C4-2B (cell line): ENCODE measurements at regions not wholly inside any gene's neighbourhood (a gene's known extent, or its start where the extent isn't known, plus 50 kb on each side); places are given as distances from the start of the nearest gene placed in this dataset.

Experiments
- CTCF ChIP-seq: fragments of 450-650 bp; conservative IDR thresholded peaks from 2 replicates; pipeline ENCODE4 v1.5.1; 2017; ENCODE audit warnings: mild to moderate bottlenecking
- ZFX ChIP-seq: fragments of 450-650 bp; IDR thresholded peaks from 2 replicates; pipeline ENCODE4 v1.6.1; 2017

DNA sequence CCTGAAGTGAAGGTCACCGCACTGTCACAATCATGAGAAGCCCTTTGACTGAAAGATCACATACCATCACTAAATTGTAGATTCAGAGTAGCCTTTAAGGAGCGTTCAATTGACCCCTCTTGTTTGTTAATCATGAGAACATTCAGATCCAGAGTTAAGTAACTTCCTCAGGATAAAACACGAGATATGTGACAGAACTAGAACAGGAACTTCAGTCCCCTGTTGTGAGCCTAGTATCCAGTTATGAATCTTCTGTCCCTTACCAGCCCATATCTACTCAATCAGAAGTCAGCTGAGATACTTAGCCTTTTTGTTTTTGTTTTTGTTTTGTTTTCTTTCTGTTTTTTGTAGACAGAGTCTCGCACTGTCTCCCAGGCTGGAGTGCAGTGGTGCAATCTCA is 547.3 kb downstream of the DTWD2 start:
- TF ChIP-seq CTCF (no peak), ZFX (no peak)
